GM18511 (cell line): ENCODE measurements at regions not wholly inside any gene's neighbourhood (a gene's known extent, or its start where the extent isn't known, plus 50 kb on each side); places are given as distances from the start of the nearest gene placed in this dataset.
"Not testable (repeated sequence)": the region's sequence is repeated elsewhere in the genome, so short reads cannot be mapped to it uniquely, and the experiment has no call there.

Experiments
- ATAC-seq: cut with Tn5 transposase; IDR thresholded peaks from one replicate; pipeline ENCODE4 v1.9.1; 2021; ENCODE audit warnings: mild to moderate bottlenecking, moderate library complexity; ENCODE audit not compliant: unreplicated experiment

DNA sequence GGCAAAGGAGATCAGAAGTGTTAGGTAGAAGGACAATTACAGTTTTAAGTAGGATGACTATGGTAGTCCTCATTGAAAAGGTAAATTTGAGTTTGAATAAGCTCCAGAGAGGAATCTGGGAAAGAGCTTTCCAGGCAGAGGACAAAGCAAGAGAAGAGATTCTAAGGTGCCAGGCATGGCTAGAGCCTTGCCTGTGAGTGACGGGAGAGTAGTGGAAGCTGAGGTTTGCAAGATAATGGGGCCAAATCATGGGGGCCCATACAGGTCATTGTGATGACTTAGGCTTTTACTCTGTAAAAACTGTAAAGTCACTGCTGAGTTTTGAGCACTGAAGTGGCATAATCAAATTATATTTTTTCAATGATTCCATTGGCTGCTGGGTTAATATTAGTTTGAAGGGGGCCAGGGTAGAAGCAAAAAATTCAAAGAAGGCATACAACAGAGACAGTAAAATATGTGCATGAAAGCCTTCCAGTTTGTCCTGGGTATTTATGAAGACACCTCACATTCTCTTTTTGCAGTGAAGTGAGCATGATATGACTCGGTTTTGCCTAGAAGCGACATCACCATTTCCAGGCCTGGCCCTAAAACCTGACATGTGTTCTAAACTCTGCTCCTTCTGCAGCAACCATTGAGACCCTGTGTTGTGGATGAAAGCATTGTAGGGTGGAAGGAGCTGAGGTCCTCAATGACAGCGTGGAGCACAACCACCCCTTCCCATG, 279.8 kb upstream of the TNC start:
- ATAC-seq = no peak

DNA sequence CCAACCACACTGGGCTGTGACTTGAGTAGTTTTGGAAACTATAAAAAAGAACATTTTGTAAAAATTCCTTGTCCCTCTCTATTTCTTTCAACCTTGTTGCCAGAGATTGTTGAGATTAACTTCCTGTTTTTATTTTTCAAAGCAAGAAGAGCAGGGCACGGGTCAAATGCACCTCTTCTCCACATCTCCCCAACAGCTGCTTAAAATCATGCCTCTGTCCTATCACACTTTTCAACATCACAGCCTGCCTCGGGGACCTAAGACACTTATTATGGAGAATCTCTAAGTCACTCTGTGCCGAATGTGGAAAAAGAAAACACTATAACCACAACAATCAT, 280.3 kb upstream of the TNC start:
- no peak for ATAC-seq

DNA sequence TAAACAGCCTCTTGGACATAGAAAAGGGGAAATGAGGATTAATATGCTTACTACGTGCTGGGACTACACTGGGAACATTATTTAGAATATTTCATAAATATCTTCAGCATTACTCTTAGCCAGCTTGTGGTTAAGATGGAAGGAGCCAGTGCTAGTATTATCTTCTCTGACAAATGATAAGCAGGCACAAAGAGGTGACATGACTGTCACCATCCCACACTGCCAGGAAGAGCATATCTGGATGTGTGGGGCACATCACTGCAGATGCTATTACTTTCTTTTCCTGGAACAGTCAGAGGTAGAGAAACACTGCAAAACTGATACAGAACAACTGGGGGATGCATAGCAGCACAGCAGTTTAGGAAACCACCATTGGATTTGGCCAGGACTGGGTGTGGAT, 281.0 kb upstream of the TNC start:
- ATAC-seq = no peak

DNA sequence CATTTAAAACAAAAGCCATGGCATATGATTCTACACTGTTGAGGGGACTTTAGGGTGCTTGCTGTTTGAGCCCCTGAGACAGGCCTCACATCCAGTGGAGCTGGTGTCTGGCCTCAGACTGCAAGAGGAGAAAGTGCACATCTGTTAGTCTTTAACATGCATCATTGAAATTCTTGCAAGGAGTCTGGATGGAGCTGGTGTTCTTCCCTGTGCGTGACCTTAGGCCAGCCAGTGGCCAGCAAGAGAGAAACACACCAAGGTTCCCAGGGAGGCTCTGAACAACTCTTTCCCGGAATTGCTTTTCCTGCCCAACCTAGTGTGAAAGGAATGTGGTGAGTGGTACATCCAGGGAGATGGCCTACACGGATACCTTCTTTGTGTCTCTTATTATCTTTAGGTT, 282.8 kb upstream of the TNC start:
- no peak for ATAC-seq

DNA sequence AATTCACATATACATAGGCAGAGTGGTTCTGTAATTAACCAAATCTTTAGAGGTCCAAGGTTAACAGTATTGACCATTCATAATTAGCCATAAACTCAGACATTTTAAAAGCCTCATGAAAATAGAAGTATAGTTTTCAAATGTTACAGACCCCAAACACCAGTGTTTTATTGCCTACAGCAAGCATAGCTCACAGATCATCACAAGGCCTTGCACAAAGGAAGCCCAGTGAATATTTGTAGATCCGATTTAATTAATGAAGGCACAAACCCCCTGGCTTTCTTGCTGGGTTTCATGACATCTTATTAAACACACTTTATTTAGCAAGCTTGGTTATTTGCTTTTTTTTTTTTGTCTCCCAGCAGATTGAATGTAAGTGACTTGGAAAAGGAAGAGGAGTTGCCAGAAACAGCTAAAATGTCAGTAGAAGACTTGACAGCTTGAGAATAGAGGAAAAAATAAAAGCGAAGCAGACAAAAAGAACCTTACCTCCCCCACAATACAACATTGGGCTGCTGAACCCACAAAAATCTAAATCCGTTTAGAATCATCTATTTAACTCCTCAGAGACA, 283.9 kb upstream of the TNC start:
- no peak for ATAC-seq

DNA sequence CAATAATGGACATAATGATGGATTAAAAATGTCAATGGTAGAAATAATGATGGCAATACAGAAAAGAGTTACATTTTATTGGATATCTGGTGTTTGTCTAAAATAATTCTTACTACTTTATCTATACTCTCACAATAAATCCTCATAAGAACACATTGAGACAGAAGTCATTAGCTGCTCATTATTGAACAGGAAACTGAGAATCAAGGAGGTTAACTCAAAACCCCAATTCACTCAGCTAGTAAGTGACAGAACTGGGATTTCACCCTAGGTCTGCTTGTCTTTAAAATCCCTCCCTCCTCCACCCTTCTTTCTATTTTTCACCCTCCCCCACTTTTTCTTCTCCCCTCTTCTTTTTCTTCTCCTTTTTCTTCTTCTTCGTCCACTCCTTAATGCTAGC, 285.8 kb upstream of the TNC start:
- no peak for ATAC-seq

DNA sequence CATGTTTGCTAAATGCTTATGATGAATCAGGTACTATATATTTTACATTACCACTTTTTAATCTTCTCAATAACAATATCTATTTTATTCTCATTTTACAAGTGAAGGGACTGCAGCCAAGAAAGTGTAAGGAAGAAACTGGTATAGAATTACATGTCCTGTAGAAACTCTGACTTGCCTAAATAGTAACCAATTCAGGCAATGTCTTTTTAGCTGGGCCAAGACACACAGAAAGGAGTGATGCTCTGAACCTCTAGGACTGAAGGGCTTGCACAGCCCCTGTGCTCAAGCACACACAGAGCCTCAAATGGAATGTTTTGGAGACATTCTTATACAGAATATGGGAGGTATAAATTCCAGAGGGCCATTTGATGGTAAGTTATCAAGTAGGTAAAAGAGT, 286.4 kb upstream of the TNC start:
- ATAC-seq = no peak

DNA sequence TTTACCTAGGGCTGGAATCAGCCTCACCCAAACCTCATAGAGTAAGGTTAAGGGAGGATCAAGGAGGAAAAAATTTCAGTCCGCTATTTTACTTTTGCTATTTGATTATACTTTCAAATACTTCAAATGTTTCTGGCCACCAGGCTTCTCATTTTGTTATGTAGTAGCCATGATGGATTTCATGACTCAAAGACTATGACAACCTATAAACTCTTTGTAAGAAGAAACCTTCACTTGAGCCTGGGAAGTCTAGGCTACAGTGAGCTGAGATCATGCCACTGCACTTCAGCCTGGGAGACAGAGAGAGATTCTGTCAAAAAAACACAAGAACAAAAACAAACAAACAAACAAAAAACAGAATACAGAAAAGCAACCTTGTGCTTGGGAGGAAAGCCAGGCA, 293.6 kb upstream of the TNC start:
- no peak for ATAC-seq

DNA sequence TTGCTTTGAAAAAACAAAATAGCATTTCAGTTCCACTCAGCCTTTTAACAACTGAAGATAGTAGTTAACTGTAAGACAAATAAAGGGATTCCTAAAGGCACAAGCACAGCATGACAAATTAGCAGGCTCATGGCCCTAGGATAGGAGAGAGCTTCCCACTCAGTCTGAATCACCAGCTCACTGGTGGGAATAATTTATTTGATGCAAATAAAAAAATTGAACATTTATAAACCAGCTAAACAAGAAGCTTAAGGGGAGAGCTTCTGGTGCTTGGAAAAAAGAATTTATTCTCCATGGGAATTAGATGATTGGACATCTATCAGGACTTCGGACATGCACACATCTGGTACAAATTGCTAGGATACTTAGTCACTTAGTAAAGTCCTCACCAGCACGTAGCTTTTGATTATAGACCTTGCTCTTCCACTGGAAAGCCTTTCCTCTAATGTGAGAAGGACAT, 294.1 kb upstream of the TNC start:
- ATAC-seq = no peak

DNA sequence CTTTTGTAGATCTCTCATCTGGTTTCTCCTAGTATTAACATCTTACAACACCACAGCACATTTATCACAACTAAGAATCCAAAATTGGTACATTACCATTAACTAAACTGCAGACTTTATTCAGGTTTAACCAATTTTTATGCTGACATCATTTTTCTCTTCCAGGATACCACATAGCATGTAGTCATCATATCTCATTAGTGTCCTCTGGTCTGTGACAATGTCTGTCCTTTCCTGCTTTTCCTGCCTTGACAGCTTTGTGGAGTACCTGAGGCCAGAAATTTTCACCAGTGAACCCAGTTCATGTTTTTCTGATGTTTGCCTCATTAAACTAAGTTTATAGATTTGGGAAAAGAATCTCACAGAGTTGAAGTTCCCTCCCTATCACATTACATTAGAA, 294.7 kb upstream of the TNC start:
- no peak for ATAC-seq

DNA sequence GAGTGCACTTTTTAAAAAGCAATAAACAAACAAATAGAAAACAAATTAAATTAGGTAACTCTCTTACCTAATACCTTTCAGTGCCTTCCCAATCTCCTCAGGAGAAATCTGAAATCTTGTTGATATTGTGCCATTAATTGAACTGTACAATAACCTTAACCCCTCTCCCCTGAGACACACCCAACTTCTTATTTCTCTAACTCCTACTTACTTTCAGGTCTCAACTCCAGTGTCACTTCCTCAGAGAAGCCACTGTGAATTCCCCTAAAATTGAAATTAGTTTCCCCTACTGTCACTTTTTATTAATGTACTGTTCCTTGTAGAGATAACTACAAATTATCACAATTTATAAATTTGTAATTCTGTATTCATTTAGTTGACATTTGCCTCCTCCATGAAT, 295.3 kb upstream of the TNC start:
- ATAC-seq = peak; percentile 57

DNA sequence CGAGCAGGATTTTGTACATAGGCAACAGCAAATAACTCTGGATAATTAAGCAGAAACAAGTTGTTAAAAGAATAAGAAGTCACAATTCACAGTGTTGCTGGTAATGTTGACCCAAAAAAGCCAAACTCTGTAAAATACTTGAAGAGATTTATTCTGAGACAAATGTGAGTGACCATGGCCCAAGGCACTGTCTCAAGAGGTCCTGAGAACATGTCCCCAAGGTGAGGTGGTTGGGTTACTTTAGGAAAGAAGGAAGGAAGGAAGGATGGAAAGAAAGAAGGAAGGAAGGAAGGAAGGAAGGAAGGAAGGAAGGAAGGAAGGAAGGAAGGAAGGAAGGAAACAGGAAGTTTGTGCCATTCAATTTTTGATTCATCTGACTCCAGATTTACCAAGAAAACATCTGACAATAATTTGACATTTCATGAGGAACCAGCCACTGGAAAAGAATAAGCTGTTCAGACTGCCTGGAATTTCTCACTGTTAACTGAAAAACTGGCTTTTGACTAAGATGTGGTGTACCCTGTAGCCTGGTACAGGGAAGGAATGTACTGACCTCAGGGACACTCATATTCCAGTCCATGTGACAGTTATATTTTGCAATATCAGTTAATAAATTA, 295.9 kb upstream of the TNC start:
- ATAC-seq = no peak

DNA sequence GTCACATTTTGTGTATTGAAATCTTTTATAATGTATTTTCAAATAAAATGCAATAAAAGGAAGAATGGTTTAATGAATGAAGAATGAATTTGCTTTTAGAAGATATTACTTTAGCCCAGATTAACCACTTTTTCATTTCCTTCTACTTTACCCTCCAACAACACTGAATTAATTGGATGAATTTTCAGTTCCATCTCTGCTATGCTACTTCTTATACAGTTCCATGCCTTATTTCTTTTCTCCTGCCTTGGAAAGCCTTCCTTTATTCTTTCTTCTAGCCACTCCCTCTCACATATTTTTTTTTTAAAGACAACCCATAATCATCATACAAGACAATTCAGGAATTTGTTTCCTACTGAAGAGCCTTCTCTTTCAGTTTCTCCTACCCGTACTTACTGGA, 296.6 kb upstream of the TNC start:
- ATAC-seq = no peak

DNA sequence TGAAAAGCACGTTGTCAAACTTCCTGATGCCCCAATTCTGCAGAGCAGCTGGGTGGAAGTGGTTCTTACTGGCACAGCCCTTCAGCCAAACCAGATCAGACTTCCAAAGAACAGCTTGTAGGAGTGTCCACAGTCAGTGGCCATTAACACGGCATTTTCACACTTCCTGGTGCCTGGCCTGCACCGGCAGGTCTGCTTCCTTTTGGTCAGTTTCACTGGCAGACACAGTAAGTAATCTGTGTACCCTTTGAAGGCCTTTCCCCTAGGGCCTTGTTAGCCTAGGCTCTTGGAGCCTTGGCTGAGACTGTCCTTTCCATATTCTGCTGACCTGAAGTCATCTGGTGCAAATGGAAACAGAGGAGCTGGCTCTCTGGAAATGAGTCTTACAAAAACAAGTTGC, 297.5 kb upstream of the TNC start:
- ATAC-seq = no peak

DNA sequence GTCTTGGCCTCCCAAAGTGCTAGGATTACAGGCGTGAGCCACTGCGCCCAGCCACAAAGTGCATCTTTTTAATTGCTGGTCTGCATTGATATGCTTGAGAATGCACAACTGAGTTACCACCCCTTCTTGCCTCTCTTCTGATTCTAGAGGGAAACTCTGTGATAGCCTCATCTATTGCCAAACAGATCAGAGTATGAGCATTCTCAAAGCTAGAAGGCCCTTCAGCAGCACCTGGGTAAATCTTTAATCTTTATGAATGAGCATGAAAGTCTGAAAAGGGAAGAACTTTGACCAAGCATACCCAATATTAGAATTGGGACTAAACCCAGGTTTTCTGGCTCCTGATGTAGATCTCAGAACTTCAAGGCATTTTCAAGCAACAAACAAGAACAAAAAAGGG, 298.3 kb upstream of the TNC start:
- ATAC-seq = peak; percentile 81

DNA sequence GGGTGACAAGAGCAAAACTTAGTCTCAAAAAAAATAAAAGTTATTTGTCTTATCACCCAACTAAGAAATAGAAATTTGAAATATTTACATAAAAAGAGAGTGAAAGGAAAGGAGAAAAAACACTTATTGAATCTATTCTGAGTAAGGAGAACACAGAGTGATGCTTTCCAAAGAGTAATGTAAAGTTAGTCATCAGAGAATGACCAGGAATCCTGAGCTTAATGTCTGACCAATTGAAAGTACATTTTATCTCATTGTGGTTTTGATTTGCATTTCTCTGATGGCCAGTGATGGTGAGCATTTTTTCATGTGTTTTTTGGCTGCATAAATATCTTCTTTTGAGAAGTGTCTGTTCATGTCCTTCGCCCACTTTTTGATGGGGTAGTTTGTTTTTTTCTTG, 300.2 kb upstream of the TNC start:
- not testable (repeated sequence) for ATAC-seq

DNA sequence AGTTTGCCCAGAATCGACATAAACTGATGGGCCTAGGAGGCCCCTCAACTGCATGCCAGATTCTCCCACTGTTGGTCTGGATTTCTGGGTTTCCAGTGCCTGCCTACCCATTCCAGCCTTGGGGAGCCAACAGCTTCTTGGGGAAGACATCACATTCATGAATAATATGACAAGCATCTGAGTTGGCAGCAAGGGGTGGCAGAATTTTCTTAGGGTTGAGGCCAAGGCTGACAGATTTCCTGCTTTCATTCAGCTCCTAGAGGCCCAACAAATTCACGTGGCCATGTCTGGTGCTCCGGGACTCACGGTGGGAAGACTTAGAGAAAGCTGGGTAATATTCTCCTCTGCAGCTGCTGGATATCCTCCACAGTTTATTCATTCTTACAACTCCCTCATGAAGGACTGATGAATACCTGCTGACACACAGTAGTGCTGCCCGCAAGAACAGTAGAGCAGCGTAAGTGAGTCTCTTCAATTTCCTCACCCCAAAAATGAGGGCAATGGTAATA, 305.0 kb upstream of the TNC start:
- ATAC-seq = no peak

DNA sequence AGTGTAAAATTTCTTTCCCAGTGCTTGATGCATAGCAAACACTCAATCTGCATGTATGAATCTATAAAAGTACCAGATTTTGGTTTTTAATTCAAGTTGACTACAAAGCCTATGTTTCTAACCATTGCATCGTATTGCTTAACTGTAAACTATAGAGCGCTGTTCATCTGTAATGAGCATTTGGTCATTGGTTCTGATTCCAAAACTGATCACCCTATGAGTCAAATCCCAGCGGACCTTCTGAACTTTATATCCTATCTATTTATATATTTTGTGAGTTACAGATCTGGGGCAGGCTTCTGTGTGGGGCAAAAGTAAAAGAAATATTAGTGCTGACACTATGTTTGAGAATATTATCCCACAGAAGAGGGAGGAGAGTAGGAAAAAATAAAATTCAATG, 305.7 kb upstream of the TNC start:
- no peak for ATAC-seq

DNA sequence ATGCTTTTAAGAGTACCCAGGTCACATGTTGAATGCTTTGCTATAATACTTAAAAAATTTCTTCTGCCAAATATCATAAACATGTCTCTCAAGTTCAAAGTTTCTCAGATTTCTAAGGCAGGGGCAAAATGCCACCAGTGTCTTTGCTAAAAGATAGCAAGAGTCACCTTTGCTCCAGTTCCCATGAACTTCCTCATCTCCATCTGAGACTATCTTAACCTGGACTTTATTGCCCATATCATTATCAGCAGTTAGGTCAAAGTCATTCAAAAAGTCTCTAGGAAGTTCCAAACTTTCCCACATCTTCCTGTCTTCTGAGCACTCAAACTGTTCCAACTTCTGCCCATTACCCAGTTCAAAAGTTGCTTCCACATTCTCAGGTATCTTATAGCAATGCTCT, 307.6 kb upstream of the TNC start:
- no peak for ATAC-seq

DNA sequence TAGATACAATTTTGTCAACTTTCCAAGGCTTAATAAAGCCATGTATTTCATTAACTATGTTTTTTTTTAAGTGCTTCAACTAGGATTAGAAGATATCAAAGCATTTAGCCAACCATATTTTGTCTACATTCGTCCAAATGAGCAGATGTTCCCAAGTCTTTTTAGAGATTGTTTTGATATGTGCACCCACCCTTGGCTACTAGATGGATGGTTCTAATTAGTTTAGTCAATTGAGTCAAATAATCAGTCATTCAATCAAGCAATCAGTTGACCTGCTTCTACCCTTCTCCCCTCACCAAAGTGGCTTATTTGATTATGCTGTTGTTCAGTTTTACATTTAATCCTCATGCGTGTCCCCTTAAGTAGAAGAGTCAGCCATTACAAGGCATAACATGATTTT, 319.5 kb upstream of the TNC start:
- no peak for ATAC-seq

DNA sequence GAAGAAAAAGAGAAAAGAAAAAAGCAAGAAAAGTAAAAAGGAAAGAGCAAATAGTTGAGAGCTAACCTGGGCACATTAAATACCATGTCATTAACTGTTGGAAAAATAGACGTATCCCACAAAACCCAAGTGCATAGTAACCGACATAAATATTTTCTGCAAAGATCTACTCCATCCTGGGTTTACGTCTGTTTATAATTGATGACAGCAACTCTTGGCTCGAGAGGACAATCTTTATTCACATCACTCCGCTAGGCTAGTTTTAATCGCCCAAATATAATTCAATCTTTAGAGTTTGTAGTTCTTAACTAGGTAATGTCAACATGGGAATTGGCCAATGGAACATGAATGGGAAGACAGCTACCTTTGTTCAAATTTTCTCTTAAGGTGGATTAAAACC, 321.7 kb upstream of the TNC start:
- no peak for ATAC-seq

DNA sequence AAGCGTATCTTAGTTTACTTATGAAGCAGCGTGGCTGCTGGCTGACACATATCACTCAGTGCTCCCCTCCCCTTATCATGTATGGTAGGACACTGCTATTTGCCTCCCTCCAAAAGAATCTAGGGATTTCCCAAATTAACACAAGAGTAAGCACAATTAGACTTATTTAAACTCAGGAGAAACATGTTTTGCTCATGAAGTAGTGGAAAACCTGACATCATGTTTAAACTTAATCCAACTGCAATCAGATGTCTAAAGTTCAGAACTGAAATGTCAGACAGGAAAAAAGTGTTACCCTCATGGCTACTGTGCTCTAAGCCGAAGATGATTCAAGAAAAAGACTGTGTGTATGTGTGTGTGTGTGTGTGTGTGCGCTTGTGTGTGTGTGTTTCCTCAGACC, 324.1 kb upstream of the TNC start:
- ATAC-seq = no peak

DNA sequence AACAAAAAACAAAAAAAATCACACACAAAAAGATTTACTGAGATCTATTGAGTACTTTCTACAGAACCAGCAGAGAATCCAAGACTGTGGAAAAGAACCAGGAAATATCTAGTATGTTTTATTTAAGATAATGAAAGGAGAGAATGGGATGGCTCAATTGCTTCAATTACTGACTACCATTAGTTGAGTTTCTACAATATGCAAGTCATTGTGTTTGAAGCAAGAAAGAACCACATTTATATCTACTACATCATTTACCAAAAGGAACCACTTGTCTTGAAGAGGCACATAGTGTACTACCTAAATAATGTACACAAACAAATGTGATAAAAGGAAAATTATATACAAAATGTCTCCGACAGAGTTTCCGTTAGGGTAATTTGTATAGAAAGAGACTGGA, 325.9 kb upstream of the TNC start:
- ATAC-seq = no peak
